H1 (cell line): ENCODE measurements at regions not wholly inside any gene's neighbourhood (a gene's known extent, or its start where the extent isn't known, plus 50 kb on each side); places are given as distances from the start of the nearest gene placed in this dataset.

ENCODE experiments used
- CTCF ChIA-PET: fragments of 300-600 bp; sonication (Branson Sonifier 250); formaldehyde crosslinking; loops from one replicate; lab custom pipeline; 2021; ENCODE audit not compliant: partially characterized antibody; lab: Charles Lee
- POLR2A ChIA-PET: fragments of 300-600 bp; sonication (Branson Sonifier 250); formaldehyde crosslinking; loops from one replicate; lab custom pipeline; 2021; ENCODE audit warnings: inconsistent platforms; ENCODE audit not compliant: partially characterized antibody; lab: Charles Lee
- DNase-seq, 2 experiments: peaks; one replicate each; pipeline versions ENCODE4 v3.0.0 to v3.0.0-alpha.2; 2010 to 2022; ENCODE audit warnings: low spot score in 2 of 2, low read depth in 1 of 2, mixed read lengths in 1 of 2
- FAIRE-seq: peaks from 2 replicates; lab custom pipeline; 2011; peaks lifted over from hg19 to GRCh38; lab: Jason Lieb, UNC
- H2AFZ ChIP-seq: 2 replicates; pipeline ENCODE4 v1.8.1; 2012; ENCODE audit warnings: low read length, inconsistent platforms
- H2AK5ac ChIP-seq: 2 replicates; pipeline ENCODE4 v1.6.1; 2013; ENCODE audit warnings: low read depth, low read length
- H2BK120ac ChIP-seq: replicated peaks from 2 replicates; pipeline ENCODE3; 2013; ENCODE audit warnings: low read depth, low read length, inconsistent platforms
- H2BK12ac ChIP-seq: 2 replicates; pipeline ENCODE4 v1.6.1; 2013; ENCODE audit warnings: low read depth, low read length
- H2BK15ac ChIP-seq: 2 replicates; pipeline ENCODE4 v1.6.1; 2013; ENCODE audit warnings: low read length
- H2BK20ac ChIP-seq: 2 replicates; pipeline ENCODE4 v1.6.1; 2013; ENCODE audit warnings: low read length
- H2BK5ac ChIP-seq: 2 replicates; pipeline ENCODE4 v1.6.1; 2013; ENCODE audit warnings: low read depth, low read length
- H3K14ac ChIP-seq: 2 replicates; pipeline ENCODE4 v1.6.1; 2013; ENCODE audit warnings: inconsistent platforms; ENCODE audit not compliant: insufficient read length
- H3K18ac ChIP-seq: 2 replicates; pipeline ENCODE4 v1.6.1; 2013; ENCODE audit warnings: low read length; ENCODE audit errors: extremely low read depth
- H3K23ac ChIP-seq: 2 replicates; pipeline ENCODE4 v1.6.1; 2013; ENCODE audit warnings: inconsistent platforms; ENCODE audit not compliant: insufficient read length
- H3K23me2 ChIP-seq: 2 replicates; pipeline ENCODE4 v1.6.1; 2013; ENCODE audit warnings: low read depth, low read length
- H3K27ac ChIP-seq: 2 replicates; pipeline ENCODE4 v1.6.1; 2011; ENCODE audit warnings: low read depth, low read length, inconsistent platforms
- H3K27me3 ChIP-seq, 4 experiments: replicated peaks in 1 of 4; 1 replicate in 1 of 4; 2 replicates in 3 of 4; pipeline versions ENCODE4 v1.6.1 to v1.8.1; 2011 to 2013; ENCODE audit warnings: low read length in 3 of 4, mild to moderate bottlenecking in 3 of 4, inconsistent platforms in 2 of 4, mixed read lengths in 2 of 4, moderate library complexity in 1 of 4; ENCODE audit not compliant: control insufficient read depth in 3 of 4, insufficient read depth in 3 of 4; ENCODE audit errors: extremely low read depth in 1 of 4
- H3K36me3 ChIP-seq, 4 experiments: 2 replicates each; pipeline versions ENCODE4 v1.6.1 to v1.8.1; 2011 to 2013; ENCODE audit warnings: mild to moderate bottlenecking in 4 of 4, low read length in 3 of 4, moderate library complexity in 2 of 4, control low read depth in 1 of 4, inconsistent platforms in 1 of 4; ENCODE audit not compliant: insufficient read depth in 4 of 4, control insufficient read depth in 2 of 4
- H3K4ac ChIP-seq: replicated peaks from 2 replicates; pipeline ENCODE3; 2013; ENCODE audit warnings: low read length, low read depth, mixed read lengths, inconsistent platforms; ENCODE audit not compliant: insufficient read length
- H3K4me1 ChIP-seq, 4 experiments: replicated peaks in 1 of 4; 1 replicate in 1 of 4; 2 replicates in 3 of 4; pipeline versions ENCODE4 v1.6.1 to v1.8.1; 2011 to 2013; ENCODE audit warnings: low read length in 3 of 4, inconsistent platforms in 2 of 4, mixed read lengths in 1 of 4; ENCODE audit not compliant: insufficient read depth in 4 of 4, control insufficient read depth in 3 of 4
- H3K4me2 ChIP-seq, 2 experiments: 2 replicates each; pipeline versions ENCODE4 v1.6.1 to v1.8.1; 2011 to 2013; ENCODE audit warnings: low read depth in 2 of 2, low read length in 2 of 2, control low read depth in 1 of 2, inconsistent platforms in 1 of 2, mild to moderate bottlenecking in 1 of 2; ENCODE audit not compliant: insufficient read depth in 1 of 2
- H3K4me3 ChIP-seq, 4 experiments: fragments of 200-600, 300-600 bp in 1 of 4; sonication (generic), shearing (Covaris generic), sonication (Bioruptor Twin) in 1 of 4; 2 replicates each; pipeline versions ENCODE4 v1.5.1 to v1.8.1; 2011 to 2016; ENCODE audit warnings: low read length in 4 of 4, low read depth in 3 of 4, control low read depth in 2 of 4, inconsistent platforms in 2 of 4, mild to moderate bottlenecking in 2 of 4, mixed read lengths in 1 of 4, moderate library complexity in 1 of 4; ENCODE audit not compliant: insufficient read depth in 2 of 4; ENCODE audit errors: extremely low read depth in 1 of 4
- H3K56ac ChIP-seq: replicated peaks from 2 replicates; pipeline ENCODE3; 2013; ENCODE audit warnings: low read depth, mild to moderate bottlenecking, mixed read lengths, low read length, inconsistent platforms; ENCODE audit not compliant: insufficient read length
- H3K79me1 ChIP-seq: 2 replicates; pipeline ENCODE4 v1.6.1; 2013; ENCODE audit warnings: low read depth, low read length, control low read depth
- H3K79me2 ChIP-seq, 2 experiments: 2 replicates each; pipeline versions ENCODE4 v1.6.1 to v1.8.1; 2012 to 2013; ENCODE audit warnings: low read length in 2 of 2, mild to moderate bottlenecking in 2 of 2, inconsistent platforms in 1 of 2; ENCODE audit not compliant: insufficient read depth in 2 of 2, control insufficient read depth in 1 of 2
- H3K9ac ChIP-seq, 4 experiments: replicated peaks in 1 of 4; 1 replicate in 1 of 4; 2 replicates in 3 of 4; pipeline versions ENCODE4 v1.6.1 to v1.8.1; 2011 to 2013; ENCODE audit warnings: low read depth in 3 of 4, low read length in 3 of 4, control low read depth in 2 of 4, mild to moderate bottlenecking in 2 of 4, moderate library complexity in 2 of 4, inconsistent platforms in 1 of 4; ENCODE audit errors: extremely low read depth in 1 of 4
- H3K9me3 ChIP-seq, 2 experiments: 2 replicates each; pipeline versions ENCODE4 v1.6.1 to v1.8.1; 2012 to 2013; ENCODE audit warnings: mild to moderate bottlenecking in 2 of 2, moderate library complexity in 2 of 2, control low read depth in 1 of 2, inconsistent platforms in 1 of 2, low read depth in 1 of 2, low read length in 1 of 2, mixed read lengths in 1 of 2; ENCODE audit not compliant: insufficient read depth in 2 of 2
- H4K20me1 ChIP-seq, 2 experiments: replicated peaks in 1 of 2; 2 replicates each; pipeline versions ENCODE3 to v1.8.1; 2011 to 2013; ENCODE audit warnings: inconsistent platforms in 2 of 2, low read length in 2 of 2, mild to moderate bottlenecking in 1 of 2; ENCODE audit not compliant: insufficient read depth in 2 of 2, control insufficient read depth in 1 of 2
- H4K5ac ChIP-seq: 2 replicates; pipeline ENCODE4 v1.6.1; 2013; ENCODE audit warnings: low read length, low read depth, mixed read lengths, inconsistent platforms; ENCODE audit not compliant: insufficient read length
- H4K8ac ChIP-seq: 2 replicates; pipeline ENCODE4 v1.8.0; 2013; ENCODE audit warnings: mild to moderate bottlenecking, moderate library complexity, low read length, inconsistent platforms; ENCODE audit not compliant: insufficient read depth; ENCODE audit errors: extremely low read depth
- H4K91ac ChIP-seq: replicated peaks from 2 replicates; pipeline ENCODE3; 2013; ENCODE audit warnings: low read length, mixed read lengths, inconsistent platforms; ENCODE audit not compliant: insufficient read length
- CHD1 ChIP-seq: IDR thresholded peaks from 2 replicates; pipeline ENCODE4 v1.6.1; 2012; ENCODE audit warnings: low read depth, low read length, improper control_type of control experiment
- POLR2A ChIP-seq, 2 experiments: IDR thresholded peaks; 1 replicate in 1 of 2; 2 replicates in 1 of 2; pipeline ENCODE4 v1.6.1; 2011; ENCODE audit warnings: low read depth in 2 of 2, low read length in 2 of 2, mild to moderate bottlenecking in 2 of 2; ENCODE audit errors: control extremely low read depth in 1 of 2
- WGBS, 2 experiments: shearing (Covaris generic) in 1 of 2; methylation state at CpG; one replicate each; pipeline versions ENCODE4 v1.1.6 to v1.1.7; 2013 to 2015; ENCODE audit warnings: low lambda C conversion rate in 2 of 2, mixed read lengths in 2 of 2, inconsistent platforms in 1 of 2, low coverage in 1 of 2, missing lambda C conversion rate in 1 of 2; ENCODE audit not compliant: insufficient replicate concordance in 2 of 2, insufficient coverage in 1 of 2, insufficient read length in 1 of 2; ENCODE audit errors: extremely low coverage in 1 of 2, missing lambda C conversion rate in 1 of 2; 5-methylcytosine and 5-hydroxymethylcytosine counted together

DNA sequence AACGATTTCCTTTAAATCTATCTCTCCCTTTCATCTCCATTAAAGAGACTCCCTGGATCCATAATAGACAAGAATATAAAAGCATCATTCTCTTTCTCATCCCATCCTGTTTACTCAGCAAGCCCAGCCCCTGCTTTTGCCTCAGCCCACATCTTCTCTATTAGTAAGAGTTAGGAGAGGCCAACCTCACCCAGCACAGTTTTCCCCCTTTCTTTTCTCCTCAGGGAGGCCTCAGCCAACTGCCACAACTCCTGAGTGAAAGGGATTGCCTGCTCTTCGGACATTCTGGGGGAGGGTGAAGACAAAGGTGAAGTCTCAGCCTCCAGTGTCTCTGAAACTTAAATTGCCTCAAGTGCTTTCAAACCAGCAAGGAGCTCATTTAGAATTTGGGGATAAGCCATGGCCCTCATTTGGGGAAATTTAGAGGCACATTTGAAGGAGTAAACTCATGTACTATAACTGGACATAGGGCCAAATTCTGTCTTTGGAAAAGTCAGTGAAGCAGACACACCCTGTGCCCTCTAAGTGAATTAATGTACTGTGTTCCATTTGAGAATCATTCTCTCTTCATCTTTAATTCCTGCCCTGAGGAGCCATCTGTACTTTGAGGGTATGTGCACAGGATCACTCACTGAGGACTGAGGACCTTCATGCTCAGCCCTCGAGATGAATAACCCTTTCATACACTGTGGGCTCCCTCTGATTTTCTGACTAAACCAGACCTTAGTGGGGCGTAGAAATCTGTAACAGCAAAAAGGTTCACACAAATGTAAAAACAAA, 82.5 kb downstream of the SOX2 start:
- no peak overlapping the region for H3K4me3 ChIP-seq
- H2AK5ac ChIP-seq = no peak overlapping the region
- no peak overlapping the region for H4K5ac ChIP-seq
- no peak overlapping the region for H3K56ac ChIP-seq
- no peak overlapping the region for H3K18ac ChIP-seq
- no peak overlapping the region for H2BK20ac ChIP-seq
- H2BK12ac ChIP-seq = no peak overlapping the region; the same call in 1 of the 2 replicates
- H2BK120ac ChIP-seq = no peak overlapping the region
- H3K79me2 ChIP-seq = no peaks in the 10 kb centered on the region
- WGBS, 2 experiments = 79% methylated on average over 4 of the region's 4 CpGs; no CpG with 5 or more reads in 1 of the 2 experiments
- no peak overlapping the region for H3K27ac ChIP-seq
- DNase-seq (no peak), FAIRE-seq (no peak)
- H3K23ac ChIP-seq = no peak overlapping the region
- ChIA-PET CTCF (interaction anchor here (1.0 kb wide), 1 partner anchor 93 kb away, joined by 3 read pairs; no protein-coding TSS in a partner anchor), POLR2A (no interaction called here)
- peak overlapping the region; percentile 72; the same call in 1 of the 2 replicates for H2AFZ ChIP-seq
- no peak for TF ChIP-seq CHD1
- TF ChIP-seq POLR2A (IDR thresholded peaks at IDR 0.05; ENCODE audit: control extremely low read depth in 1 of 2, low read depth in 2 of 2, low read length in 2 of 2) = no peak
- no peaks in the 10 kb centered on the region for H3K23me2 ChIP-seq
- H4K91ac ChIP-seq = no peak overlapping the region
- H2BK15ac ChIP-seq = no peak overlapping the region
- H3K4ac ChIP-seq = no peak overlapping the region
- no peaks in the 10 kb centered on the region for H3K79me1 ChIP-seq
- no peak overlapping the region for H3K4me2 ChIP-seq
- no peaks in the 10 kb centered on the region for H3K36me3 ChIP-seq
- peaks cover 0 to 14% (median 7%) of the 10 kb centered on the region in 4 experiments; a peak in 4 of 7 replicates for H3K4me1 ChIP-seq
- no peak overlapping the region for H3K14ac ChIP-seq
- H4K20me1 ChIP-seq = no peaks in the 10 kb centered on the region
- H3K27me3 ChIP-seq = no peaks in the 10 kb centered on the region; a peak in 1 of 7 replicates
- no peak overlapping the region for H4K8ac ChIP-seq
- H2BK5ac ChIP-seq = no peak overlapping the region
- no peak overlapping the region for H3K9ac ChIP-seq
- H3K9me3 ChIP-seq = no peaks in the 10 kb centered on the region
